Colon (tissue), 2 donors: ENCODE measurements at regions not wholly inside any gene's neighbourhood (a gene's known extent, or its start where the extent isn't known, plus 50 kb on each side); places are given as distances from the start of the nearest gene placed in this dataset.

Experiments
- FAIRE-seq: peaks from 2 replicates; lab custom pipeline; 2012; peaks lifted over from hg19 to GRCh38; lab: Jason Lieb, UNC
- donor health status: control.
- donor health status: control.

DNA sequence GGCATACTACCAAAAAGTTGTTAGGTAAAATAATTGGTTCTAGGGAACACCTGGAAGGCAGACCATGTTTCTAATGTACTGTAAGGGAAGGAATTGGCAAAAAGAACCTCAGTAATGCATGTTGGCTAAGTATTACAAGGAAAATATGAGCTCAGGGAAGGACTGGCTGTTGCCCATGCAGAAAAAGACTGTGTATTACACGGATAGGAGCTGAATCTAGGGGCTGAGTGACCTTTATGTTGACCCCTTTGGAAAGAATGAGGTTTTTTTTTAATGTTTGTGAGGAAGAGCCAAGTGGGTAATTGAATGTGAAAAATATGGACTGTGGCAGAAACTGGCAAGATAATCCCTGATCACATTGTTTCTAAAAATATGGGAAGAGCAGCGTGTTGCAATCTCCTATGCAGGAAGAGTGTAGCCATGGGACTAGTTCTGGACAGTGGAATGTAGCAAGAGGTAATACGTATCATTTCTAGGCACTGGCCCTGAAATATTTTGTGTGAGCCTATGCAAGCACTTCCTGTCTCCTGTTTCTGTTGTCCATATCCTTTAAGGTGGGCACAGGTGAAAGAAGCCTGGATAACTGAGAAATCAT lies 95.1 kb upstream of the CNTNAP4 start:
- FAIRE-seq: no peak

DNA sequence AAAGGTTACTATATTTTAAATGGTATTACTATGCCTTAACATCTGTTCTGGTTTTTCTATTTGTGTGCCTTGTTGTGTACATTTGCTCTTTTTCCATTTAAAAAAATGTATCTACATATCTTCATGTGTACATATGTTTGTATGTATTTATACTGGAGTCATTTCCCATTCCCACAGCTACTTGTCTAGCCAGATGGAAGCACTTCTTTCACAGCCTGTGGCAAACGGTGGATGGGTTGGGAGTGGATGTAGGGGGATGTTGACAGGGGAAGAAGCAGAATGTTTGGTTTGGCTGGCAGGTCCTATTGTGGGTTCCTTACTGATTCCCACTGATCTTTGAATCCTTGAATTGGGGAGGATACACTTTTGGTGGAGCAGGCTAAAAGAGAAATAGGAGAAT lies 93.6 kb upstream of the CNTNAP4 start:
- FAIRE-seq: no peak

DNA sequence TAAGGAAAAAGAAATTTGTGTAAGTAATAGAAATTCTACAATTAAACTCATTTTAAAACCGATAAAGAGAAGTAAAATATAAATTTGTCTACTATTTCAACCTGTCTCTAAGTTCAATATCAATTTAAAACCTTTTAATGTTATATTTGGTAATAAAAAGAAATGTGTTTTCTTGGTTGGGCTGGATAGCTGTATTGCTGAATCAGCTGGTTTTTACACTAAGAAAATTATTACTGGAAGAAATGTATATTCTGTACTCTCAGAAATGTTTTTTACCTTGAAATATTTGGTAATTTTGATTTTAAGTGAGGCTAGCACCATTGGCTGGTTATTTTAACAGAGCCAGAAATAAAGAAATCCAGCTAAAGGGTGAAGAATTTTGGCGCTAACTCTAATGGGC lies 87.1 kb upstream of the CNTNAP4 start:
- no peak for FAIRE-seq

DNA sequence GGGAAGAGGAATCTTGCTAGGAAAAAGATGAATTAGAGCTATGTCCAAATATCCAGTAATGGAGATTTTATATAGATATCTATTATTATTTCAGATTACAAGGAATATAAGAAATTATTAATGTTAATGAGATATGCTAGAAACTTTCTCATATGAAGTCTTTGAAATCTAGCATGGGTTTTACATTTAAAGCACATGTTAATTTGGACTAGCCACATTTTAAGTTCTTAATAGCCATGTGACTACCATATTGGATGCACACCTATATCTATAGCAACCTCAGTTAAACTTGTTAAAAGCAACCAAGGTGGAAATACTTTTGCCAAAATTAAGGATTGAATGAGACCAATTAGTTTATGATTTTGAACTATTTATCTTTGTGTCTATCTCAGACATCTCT lies 86.7 kb upstream of the CNTNAP4 start:
- no peak for FAIRE-seq

DNA sequence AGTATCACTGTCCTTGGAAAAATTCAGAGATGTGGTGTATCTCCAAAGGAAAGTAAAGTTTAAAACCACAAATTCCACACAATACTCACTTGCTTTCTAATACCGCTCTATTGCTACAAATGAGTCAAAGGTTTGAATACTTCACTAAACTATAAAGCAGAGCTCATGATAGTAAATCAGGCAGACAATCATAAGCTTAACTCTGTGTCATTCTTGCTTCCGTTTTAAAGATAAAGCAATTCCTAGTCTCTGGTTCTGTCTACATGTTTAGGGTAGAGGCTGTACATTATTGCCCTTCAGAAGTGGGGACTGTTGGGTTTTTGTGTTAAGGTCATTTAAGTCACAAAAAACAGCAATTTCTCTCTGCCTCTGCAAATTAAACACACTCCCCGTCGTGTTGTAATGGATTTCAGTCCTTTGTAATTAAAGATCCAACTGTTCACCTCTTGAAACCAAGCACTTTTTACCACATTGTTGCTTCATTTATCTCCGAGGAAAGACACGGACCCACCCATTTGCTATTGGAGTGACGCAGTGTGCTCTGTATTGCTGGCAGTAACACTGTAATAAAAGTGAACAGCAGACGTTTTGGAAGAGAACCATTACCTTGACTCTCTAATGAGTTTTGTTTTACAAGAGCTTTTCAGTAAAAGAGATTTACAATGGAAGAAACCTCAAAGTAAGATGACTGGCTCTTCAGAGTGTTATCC lies 83.1 kb upstream of the CNTNAP4 start:
- FAIRE-seq: no peak

DNA sequence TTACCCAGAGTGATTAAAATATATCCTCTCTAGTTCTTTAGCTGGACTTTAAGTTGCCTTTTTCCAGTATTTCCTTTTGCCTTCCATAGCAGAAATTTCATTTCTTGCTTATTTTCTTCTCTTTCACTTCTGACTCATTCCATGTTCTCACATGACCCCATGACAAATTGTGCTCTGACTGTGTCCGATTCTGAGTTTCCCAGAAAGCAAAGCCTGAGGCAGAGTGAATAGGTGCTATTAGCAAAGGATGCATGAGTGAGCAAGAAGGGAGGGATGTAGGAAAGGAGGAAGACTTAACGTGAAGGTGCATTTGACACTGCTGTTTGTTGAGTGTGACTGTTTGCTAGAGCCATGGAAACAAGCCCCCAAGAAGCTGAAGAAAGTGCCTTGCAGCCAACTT lies 82.6 kb upstream of the CNTNAP4 start:
- no peak for FAIRE-seq

DNA sequence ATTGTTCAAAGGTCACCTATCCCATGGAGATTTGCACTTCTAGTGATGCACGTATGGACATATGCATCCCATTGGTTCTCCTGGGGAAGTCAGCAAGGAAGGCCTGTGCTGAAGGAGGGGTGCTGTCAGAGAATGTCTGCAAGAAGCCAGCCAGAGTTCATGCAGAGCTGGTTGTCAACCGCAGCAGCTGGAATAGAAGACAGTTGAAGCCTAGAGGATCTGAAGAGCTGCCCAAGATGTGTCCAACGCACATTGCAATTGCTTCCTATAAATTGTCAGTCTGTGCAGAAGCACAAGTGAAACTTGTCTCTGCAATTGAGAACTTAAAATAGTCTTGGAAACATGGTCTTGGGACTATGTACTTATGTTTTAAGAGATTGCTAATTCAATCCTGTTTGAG lies 82.1 kb upstream of the CNTNAP4 start:
- no peak for FAIRE-seq

DNA sequence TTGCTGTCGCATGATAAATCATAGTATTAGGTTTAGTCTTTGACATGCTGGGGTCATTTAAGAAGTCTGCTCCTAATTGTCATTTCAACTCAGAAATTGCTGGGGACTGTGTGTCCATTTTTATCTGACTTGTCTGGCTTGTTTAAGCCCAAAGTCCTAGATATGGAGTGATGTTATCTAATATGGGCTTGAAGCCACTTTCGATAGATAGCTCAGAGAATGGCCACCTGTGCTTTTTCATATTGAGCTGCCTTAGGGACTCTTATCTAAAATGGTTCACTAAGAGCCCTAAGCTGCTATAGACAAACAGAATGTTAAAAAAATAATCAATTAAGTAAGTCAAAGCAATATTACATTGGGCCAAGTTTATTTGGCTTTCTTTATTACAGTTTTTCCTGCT lies 81.6 kb upstream of the CNTNAP4 start:
- no peak for FAIRE-seq

DNA sequence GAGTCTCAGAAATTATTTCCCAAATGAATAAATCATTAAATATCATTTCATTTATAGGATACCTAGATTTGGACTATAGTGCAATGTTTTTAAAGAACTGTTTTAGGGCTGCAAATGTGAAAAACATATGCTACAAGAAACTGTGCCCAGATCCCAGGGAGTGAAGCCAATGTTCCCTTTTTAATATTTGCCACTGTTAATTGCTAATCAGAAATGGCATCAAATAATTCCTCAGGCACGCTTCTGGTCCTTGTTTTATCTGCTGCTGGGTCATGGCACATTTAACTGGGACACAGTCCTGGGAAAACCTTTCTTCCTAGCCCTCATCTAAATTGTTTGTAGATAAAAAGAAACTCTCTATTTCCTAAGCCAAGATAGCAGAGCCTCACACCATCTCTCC lies 79.3 kb upstream of the CNTNAP4 start:
- FAIRE-seq: no peak

DNA sequence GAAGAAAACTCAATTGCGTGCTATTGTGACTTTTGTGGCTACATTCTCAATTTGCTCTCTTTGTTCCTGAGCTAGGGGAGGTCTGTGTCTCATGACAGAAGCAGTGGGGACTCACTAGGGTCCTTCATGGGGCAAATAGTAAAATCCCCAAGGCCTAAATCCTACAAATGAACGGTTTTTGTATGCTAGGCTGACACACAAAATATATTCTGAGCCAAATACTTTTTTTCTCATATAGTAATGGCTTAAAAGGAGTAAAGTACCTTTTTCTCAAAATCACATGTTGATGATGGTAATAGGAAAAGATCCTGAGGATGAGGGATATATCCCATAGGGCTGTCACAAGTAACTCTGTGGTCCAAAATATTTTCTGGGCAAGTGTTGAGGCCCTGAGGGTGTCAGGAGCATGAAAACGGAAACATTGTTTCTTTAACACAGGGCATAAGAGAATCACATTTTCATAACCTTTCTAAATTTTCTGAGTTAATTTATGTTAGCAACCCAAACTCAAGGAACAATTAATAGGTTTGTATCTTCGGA lies 77.5 kb upstream of the CNTNAP4 start:
- no peak for FAIRE-seq

DNA sequence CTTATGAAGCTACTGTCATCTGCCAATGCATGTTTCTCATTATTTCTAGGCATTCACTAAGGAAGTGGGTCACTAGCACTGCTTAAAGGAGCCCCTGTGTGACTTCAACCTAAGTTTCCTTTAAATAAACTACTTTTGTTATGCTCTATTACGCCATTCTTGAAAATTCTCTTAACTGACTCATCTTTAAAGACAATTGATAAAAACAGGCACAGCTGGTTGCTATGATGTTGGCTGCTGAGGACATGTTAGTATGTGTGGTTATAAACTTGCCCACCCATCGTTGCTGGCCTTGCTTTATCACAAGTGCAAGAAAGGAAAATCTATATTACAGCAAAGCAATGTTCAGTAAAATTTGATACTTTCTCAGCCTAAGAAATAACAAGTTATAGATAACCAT lies 75.8 kb upstream of the CNTNAP4 start:
- FAIRE-seq: no peak

DNA sequence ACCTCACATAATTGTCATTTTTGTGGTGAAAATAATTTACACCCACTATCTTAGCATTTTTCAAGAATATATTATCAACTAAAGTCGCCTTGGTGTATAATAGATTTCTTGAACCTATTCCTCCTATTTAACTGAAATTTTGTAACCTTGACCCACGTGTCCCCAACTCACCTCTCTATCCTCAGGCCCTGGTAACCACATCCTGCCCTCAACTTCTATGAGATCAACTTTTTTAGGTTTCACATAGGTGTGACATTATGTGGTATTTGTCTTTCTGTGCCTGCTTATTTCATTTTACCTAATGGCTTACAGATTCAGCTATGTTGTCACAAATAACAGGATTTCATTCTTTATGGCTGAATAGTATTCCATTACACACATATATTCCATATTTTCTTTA lies 73.0 kb upstream of the CNTNAP4 start:
- no peak for FAIRE-seq

DNA sequence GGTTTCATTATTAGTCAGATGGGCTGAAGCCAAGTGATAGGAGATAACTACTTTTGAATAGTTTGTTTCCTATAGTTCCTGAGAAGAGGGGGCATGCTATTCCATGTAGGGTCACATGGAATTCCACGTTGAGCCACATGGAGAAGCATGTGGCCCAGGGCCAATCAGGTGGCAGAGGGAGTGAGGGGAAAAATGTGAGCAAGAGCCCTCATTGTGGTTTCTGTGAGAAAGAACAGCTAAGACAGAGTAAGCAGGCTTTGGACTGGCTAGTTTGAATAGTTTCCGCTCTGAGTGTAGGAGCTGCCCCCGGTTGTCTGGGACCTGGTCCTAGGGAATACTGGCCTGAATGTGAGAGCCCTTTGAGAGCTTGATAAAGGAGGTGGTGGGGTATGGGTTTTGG lies 69.9 kb upstream of the CNTNAP4 start:
- no peak for FAIRE-seq

DNA sequence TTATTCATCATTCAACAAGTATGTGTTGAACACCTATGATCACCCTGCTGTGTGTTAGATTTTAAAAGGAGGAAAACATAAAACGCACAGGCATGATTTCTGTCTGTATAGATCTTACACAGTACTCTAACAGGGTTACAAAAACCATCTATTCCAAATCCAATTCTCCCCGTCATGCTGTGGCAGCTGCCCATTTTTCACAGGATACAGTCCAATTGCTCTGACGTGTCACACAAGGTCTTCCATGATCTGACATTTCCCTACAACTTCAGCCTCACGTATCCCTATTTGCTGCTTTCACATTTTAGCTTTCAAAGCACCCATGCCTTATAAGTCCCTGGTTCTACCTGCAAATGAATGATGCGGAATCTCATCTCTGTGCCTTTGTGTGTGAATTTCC lies 67.0 kb upstream of the CNTNAP4 start:
- FAIRE-seq: no peak

DNA sequence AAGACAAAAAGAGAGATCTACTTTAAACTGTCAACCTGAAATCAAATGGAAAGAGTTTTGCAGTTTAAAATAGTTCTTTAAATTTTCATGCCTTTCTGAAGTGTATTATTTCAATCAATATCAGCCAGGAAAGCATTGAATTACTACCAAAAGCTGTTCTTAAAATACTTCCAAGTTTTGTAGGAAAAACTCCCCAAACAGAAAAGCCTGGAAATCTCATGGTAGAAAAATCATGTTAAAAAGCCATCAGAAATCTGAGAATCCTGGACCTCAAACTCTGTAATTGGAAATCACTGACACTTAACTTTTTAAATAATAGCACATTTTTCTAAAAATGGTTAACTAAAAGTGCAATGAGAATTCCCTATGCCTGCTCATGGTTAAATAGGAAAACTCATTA lies 63.3 kb upstream of the CNTNAP4 start:
- no peak for FAIRE-seq

DNA sequence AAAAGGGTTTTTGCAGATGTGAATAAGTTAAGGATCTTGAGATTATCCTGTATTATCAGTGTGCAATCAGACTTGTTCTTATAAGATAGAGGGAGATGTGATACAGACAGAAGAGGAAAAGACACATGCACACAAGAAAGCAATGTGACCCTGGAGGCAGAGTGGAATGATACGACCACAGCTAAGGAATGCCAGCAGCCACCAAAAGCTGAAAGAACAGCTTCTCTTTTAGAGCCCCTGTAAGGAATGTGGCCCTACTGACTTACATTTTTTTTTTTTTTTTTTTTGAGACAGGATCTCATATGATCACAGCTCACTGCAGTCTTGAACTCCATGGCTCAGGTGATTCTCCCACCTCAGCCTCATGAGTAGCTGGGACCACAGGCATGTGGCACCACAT lies 62.3 kb upstream of the CNTNAP4 start:
- FAIRE-seq: no peak

DNA sequence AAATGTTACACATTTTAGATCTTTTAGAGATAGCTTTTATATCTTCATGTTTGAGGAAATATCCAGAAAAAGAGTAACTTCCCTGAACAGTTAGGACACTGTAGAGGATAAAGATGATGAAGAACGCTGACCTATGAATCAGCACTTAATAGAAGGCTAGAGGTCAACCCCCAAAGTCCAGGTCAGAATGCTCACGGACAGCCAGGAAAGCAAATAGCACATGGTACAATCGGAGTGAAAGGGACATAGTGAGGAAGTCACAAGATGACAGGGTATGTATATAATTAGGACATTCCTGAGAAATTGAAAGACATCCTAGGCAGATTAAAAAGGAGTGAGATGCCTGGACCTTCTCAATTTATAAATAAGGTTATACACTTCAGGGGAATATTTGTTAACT lies 55.1 kb upstream of the CNTNAP4 start:
- no peak for FAIRE-seq

DNA sequence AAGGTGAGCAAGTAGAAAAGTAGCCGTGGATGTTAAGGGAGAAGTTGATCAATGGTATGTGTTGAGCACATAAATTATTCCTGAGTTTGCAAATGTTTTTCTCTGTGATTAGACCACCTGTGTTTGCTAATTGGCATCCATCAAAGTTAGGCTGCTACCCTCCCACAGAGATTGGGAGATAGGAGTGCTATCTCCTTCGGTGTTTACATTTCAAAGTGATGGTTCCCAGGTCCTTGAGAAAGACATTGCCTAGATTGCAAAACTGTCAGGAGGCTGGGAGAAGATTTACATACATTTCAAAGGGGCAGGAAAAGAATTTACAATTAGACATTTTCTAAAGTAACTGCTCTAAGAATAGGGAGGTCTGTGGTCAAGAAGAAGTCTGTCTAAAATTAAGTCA lies 54.3 kb upstream of the CNTNAP4 start:
- no peak for FAIRE-seq

DNA sequence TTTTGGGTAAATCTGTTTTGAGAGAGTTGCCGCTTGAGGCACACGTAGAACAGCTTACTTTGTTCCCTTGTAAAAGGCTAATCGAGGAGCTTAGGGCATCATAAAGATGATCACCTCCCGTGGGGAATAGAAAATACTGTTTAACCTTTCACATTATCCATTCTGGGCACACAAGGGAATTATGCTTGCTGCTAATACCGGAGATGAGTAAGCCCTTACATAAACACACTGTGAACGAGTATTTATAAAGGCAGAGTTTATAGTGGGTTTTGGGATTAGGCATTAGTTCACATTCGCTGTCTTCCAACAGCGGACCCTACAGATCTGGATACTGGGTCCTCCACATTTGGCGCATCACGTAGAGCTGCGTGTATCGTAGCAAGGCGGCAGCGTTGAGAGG lies 51.2 kb upstream of the CNTNAP4 start:
- FAIRE-seq: no peak

DNA sequence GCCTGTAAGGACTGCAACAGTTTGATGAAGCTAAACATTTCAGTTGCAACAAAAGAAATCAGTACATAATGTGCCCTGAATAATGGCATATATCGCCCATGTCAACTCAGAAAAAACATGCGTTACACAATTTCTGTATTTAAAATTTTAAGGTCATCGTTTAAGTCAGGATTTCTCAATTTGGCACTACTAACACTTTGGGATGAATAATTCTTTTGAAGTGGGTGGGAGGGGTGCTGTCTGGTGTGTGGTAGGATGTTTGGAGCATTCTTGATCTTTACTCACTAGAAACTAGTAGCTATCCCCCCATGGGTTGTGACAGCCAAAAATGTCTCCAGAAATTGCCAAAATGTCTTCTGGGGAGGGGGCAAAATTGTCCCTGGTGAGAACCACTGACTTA lies 50.7 kb upstream of the CNTNAP4 start:
- no peak for FAIRE-seq
